ENCODE measurements at regions not wholly inside any gene's neighbourhood (a gene's known extent, or its start where the extent isn't known, plus 50 kb on each side); places are given as distances from the start of the nearest gene placed in this dataset.
"Not testable (repeated sequence)": the region's sequence is repeated elsewhere in the genome, so short reads cannot be mapped to it uniquely, and the experiment has no call there.

GRCh38 chr21:23930565-23930964 is 1676.7 kb downstream of the MRPL39 start:
- Histone ChIP-seq H3K27me3 (ENCODE audit: control insufficient read depth, insufficient read depth, low read length) (no peaks in the 10 kb centered on the region), H3K4me1 (ENCODE audit: control insufficient read depth, insufficient read depth, low read length) (no peaks in the 10 kb centered on the region), H3K36me3 (ENCODE audit: control insufficient read depth, insufficient read depth, low read length) (no peaks in the 10 kb centered on the region), H3K27ac (ENCODE audit: low read length) (no peak overlapping the region), H3K4me3 (ENCODE audit: low read length) (no peak overlapping the region), H3K9me3 (ENCODE audit: control insufficient read depth, low read depth, low read length) (no peaks in the 10 kb centered on the region)
- 100% methylated on average over 1 of the region's 1 CpG for WGBS (ENCODE audit: insufficient coverage, low lambda C conversion rate)
- DNase-seq: no peak

GRCh38 chr21:23926430-23926829 is 1680.9 kb downstream of the MRPL39 start:
- not testable (repeated sequence) for H3K36me3 ChIP-seq (ENCODE audit: control insufficient read depth, insufficient read depth, low read length); H3K27ac ChIP-seq (ENCODE audit: low read length); H3K9me3 ChIP-seq (ENCODE audit: control insufficient read depth, low read depth, low read length); DNase-seq; H3K27me3 ChIP-seq (ENCODE audit: control insufficient read depth, insufficient read depth, low read length); H3K4me1 ChIP-seq (ENCODE audit: control insufficient read depth, insufficient read depth, low read length); H3K4me3 ChIP-seq (ENCODE audit: low read length)
- no CpG with 5 or more reads among the region's 3 CpGs for WGBS (ENCODE audit: insufficient coverage, low lambda C conversion rate)

- Histone ChIP-seq H3K9me3 (ENCODE audit: control insufficient read depth, low read depth, low read length) (no peaks in the 10 kb centered on the region), H3K4me3 (ENCODE audit: low read length) (no peak overlapping the region), H3K4me1 (ENCODE audit: control insufficient read depth, insufficient read depth, low read length) (no peaks in the 10 kb centered on the region), H3K27me3 (ENCODE audit: control insufficient read depth, insufficient read depth, low read length) (no peaks in the 10 kb centered on the region), H3K27ac (ENCODE audit: low read length) (no peak overlapping the region), H3K36me3 (ENCODE audit: control insufficient read depth, insufficient read depth, low read length) (no peaks in the 10 kb centered on the region)
- WGBS (ENCODE audit: insufficient coverage, low lambda C conversion rate): 30% methylated on average over 2 of the region's 8 CpGs
- no peak for DNase-seq
Observed at GRCh38 chr21:23921670-23922418, 1685.4 kb downstream of the MRPL39 start.

- H3K27ac ChIP-seq (ENCODE audit: low read length): no peak overlapping the region
- no peak for DNase-seq
- H3K9me3 ChIP-seq (ENCODE audit: control insufficient read depth, low read depth, low read length): no peaks in the 10 kb centered on the region
- no CpG with 5 or more reads among the region's 3 CpGs for WGBS (ENCODE audit: insufficient coverage, low lambda C conversion rate)
- no peaks in the 10 kb centered on the region for H3K36me3 ChIP-seq (ENCODE audit: control insufficient read depth, insufficient read depth, low read length)
- H3K27me3 ChIP-seq (ENCODE audit: control insufficient read depth, insufficient read depth, low read length): no peaks in the 10 kb centered on the region
- H3K4me3 ChIP-seq (ENCODE audit: low read length): no peak overlapping the region
- H3K4me1 ChIP-seq (ENCODE audit: control insufficient read depth, insufficient read depth, low read length): no peaks in the 10 kb centered on the region
Observed at GRCh38 chr21:23900727-23901126, 1706.6 kb downstream of the MRPL39 start.

GRCh38 chr21:23899561-23899960 is 1707.7 kb downstream of the MRPL39 start:
- Histone ChIP-seq H3K27ac (ENCODE audit: low read length) (no peak overlapping the region), H3K27me3 (ENCODE audit: control insufficient read depth, insufficient read depth, low read length) (no peaks in the 10 kb centered on the region), H3K4me1 (ENCODE audit: control insufficient read depth, insufficient read depth, low read length) (no peaks in the 10 kb centered on the region), H3K9me3 (ENCODE audit: control insufficient read depth, low read depth, low read length) (no peaks in the 10 kb centered on the region), H3K4me3 (ENCODE audit: low read length) (no peak overlapping the region), H3K36me3 (ENCODE audit: control insufficient read depth, insufficient read depth, low read length) (no peaks in the 10 kb centered on the region)
- DNase-seq: no peak
- WGBS (ENCODE audit: insufficient coverage, low lambda C conversion rate): no CpG with 5 or more reads among the region's 2 CpGs

GRCh38 chr21:23890652-23891051 is 1716.6 kb downstream of the MRPL39 start:
- H3K9me3 ChIP-seq (ENCODE audit: control insufficient read depth, low read depth, low read length): peaks cover 4% of the 10 kb centered on the region
- H3K4me1 ChIP-seq (ENCODE audit: control insufficient read depth, insufficient read depth, low read length): no peaks in the 10 kb centered on the region
- DNase-seq: no peak
- no peak overlapping the region for H3K4me3 ChIP-seq (ENCODE audit: low read length)
- no peaks in the 10 kb centered on the region for H3K36me3 ChIP-seq (ENCODE audit: control insufficient read depth, insufficient read depth, low read length)
- no CpG with 5 or more reads among the region's 4 CpGs for WGBS (ENCODE audit: insufficient coverage, low lambda C conversion rate)
- no peak overlapping the region for H3K27ac ChIP-seq (ENCODE audit: low read length)
- no peaks in the 10 kb centered on the region for H3K27me3 ChIP-seq (ENCODE audit: control insufficient read depth, insufficient read depth, low read length)

GRCh38 chr21:23887725-23888306 is 1719.5 kb downstream of the MRPL39 start:
- Histone ChIP-seq H3K4me1 (ENCODE audit: control insufficient read depth, insufficient read depth, low read length) (no peaks in the 10 kb centered on the region), H3K27ac (ENCODE audit: low read length) (no peak overlapping the region), H3K4me3 (ENCODE audit: low read length) (no peak overlapping the region), H3K36me3 (ENCODE audit: control insufficient read depth, insufficient read depth, low read length) (no peaks in the 10 kb centered on the region), H3K27me3 (ENCODE audit: control insufficient read depth, insufficient read depth, low read length) (no peaks in the 10 kb centered on the region), H3K9me3 (ENCODE audit: control insufficient read depth, low read depth, low read length) (peaks cover 4% of the 10 kb centered on the region)
- WGBS (ENCODE audit: insufficient coverage, low lambda C conversion rate): 100% methylated on average over 2 of the region's 10 CpGs
- no peak for DNase-seq

- Histone ChIP-seq H3K9me3 (ENCODE audit: control insufficient read depth, low read depth, low read length) (peaks cover 4% of the 10 kb centered on the region), H3K36me3 (ENCODE audit: control insufficient read depth, insufficient read depth, low read length) (no peaks in the 10 kb centered on the region), H3K4me1 (ENCODE audit: control insufficient read depth, insufficient read depth, low read length) (no peaks in the 10 kb centered on the region), H3K27ac (ENCODE audit: low read length) (no peak overlapping the region), H3K27me3 (ENCODE audit: control insufficient read depth, insufficient read depth, low read length) (no peaks in the 10 kb centered on the region), H3K4me3 (ENCODE audit: low read length) (no peak overlapping the region)
- no peak for DNase-seq
- 100% methylated on average over 3 of the region's 21 CpGs for WGBS (ENCODE audit: insufficient coverage, low lambda C conversion rate)
Observed at GRCh38 chr21:23886828-23887724, 1720.2 kb downstream of the MRPL39 start.

- Histone ChIP-seq H3K36me3 (ENCODE audit: control insufficient read depth, insufficient read depth, low read length) (no peaks in the 10 kb centered on the region), H3K4me1 (ENCODE audit: control insufficient read depth, insufficient read depth, low read length) (no peaks in the 10 kb centered on the region), H3K27me3 (ENCODE audit: control insufficient read depth, insufficient read depth, low read length) (no peaks in the 10 kb centered on the region), H3K4me3 (ENCODE audit: low read length) (no peak overlapping the region), H3K27ac (ENCODE audit: low read length) (no peak overlapping the region), H3K9me3 (ENCODE audit: control insufficient read depth, low read depth, low read length) (no peaks in the 10 kb centered on the region)
- no peak for DNase-seq
- 100% methylated on average over 1 of the region's 4 CpGs for WGBS (ENCODE audit: insufficient coverage, low lambda C conversion rate)
Observed at GRCh38 chr21:23881783-23882182, 1725.5 kb downstream of the MRPL39 start.

- no peaks in the 10 kb centered on the region for H3K36me3 ChIP-seq (ENCODE audit: control insufficient read depth, insufficient read depth, low read length)
- no peak overlapping the region for H3K4me3 ChIP-seq (ENCODE audit: low read length)
- no peak for DNase-seq
- H3K9me3 ChIP-seq (ENCODE audit: control insufficient read depth, low read depth, low read length): no peaks in the 10 kb centered on the region
- H3K4me1 ChIP-seq (ENCODE audit: control insufficient read depth, insufficient read depth, low read length): no peaks in the 10 kb centered on the region
- no peaks in the 10 kb centered on the region for H3K27me3 ChIP-seq (ENCODE audit: control insufficient read depth, insufficient read depth, low read length)
- H3K27ac ChIP-seq (ENCODE audit: low read length): no peak overlapping the region
- 72% methylated on average over 2 of the region's 5 CpGs for WGBS (ENCODE audit: insufficient coverage, low lambda C conversion rate)
Observed at GRCh38 chr21:23876925-23877558, 1730.2 kb downstream of the MRPL39 start.

Data from large intestine (tissue), 3 donors.